GM12878 (cell line): ENCODE measurements at regions not wholly inside any gene's neighbourhood (a gene's known extent, or its start where the extent isn't known, plus 50 kb on each side); places are given as distances from the start of the nearest gene placed in this dataset.

Experiments used
- ATAC-seq: fragments of 200-7000 bp; cut with Tn5 transposase; 3 replicates; pipeline ENCODE4 v1.9.1; 2020; ENCODE audit warnings: mild to moderate bottlenecking, moderate library complexity
- BruUV-seq: library from RNA; stranded (reverse); fragments of 400-500 nt; replicated peaks from 2 replicates; lab custom pipeline; 2021; lab: Mats Ljungman, UMichigan
- CTCF ChIA-PET: fragments of 300-600 bp; sonication (Branson Sonifier 250); formaldehyde crosslinking; extraction: SDS; loops from one replicate; lab custom pipeline; 2021; ENCODE audit warnings: inconsistent platforms; lab: Yijun Ruan, JAX
- POLR2A ChIA-PET: fragments of 350-600 bp; formaldehyde crosslinking; extraction: SDS; loops from one replicate; lab custom pipeline; 2021; ENCODE audit warnings: inconsistent platforms; lab: Charles Lee
- RAD21 ChIA-PET: fragments of 300-600 bp; sonication (Branson Sonifier 250); formaldehyde crosslinking; loops from one replicate; lab custom pipeline; 2023; ENCODE audit warnings: antibody characterized with exemption; ENCODE audit not compliant: unreplicated experiment; lab: Charles Lee
- SMC1A ChIA-PET: fragments of 300-600 bp; sonication (Branson Sonifier 250); formaldehyde crosslinking; loops from one replicate; lab custom pipeline; 2023; ENCODE audit not compliant: unreplicated experiment, uncharacterized antibody; lab: Charles Lee
- DNase-seq: peaks from one replicate; pipeline ENCODE4 v3.0.0-alpha.2; 2011; ENCODE audit warnings: low read depth, low spot score
- FAIRE-seq: peaks from 3 replicates; lab custom pipeline; 2011; peaks lifted over from hg19 to GRCh38; lab: Jason Lieb, UNC
- H2AFZ ChIP-seq: 2 replicates; pipeline ENCODE4 v1.6.0; 2011; ENCODE audit warnings: low read depth, low read length, control low read depth; ENCODE audit not compliant: control insufficient read depth
- H3K27ac ChIP-seq: 2 replicates; pipeline ENCODE4 v1.5.1; 2011; ENCODE audit warnings: control low read depth; ENCODE audit not compliant: control insufficient read depth, insufficient read depth
- H3K27me3 ChIP-seq, 2 experiments: replicated peaks in 1 of 2; 2 replicates each; pipeline versions ENCODE4 v1.6.0 to v1.6.1; 2011; ENCODE audit warnings: low read length in 1 of 2; ENCODE audit not compliant: control insufficient read depth in 2 of 2, insufficient read depth in 2 of 2
- H3K36me3 ChIP-seq, 2 experiments: 2 replicates each; pipeline ENCODE4 v1.5.1; 2011; ENCODE audit warnings: low read length in 1 of 2; ENCODE audit not compliant: control insufficient read depth in 2 of 2, insufficient read depth in 2 of 2
- H3K4me1 ChIP-seq: 2 replicates; pipeline ENCODE4 v1.6.1; 2011; ENCODE audit warnings: mild to moderate bottlenecking, low read length, moderate library complexity, mixed read lengths; ENCODE audit not compliant: control insufficient read depth, insufficient read depth
- H3K4me2 ChIP-seq: 2 replicates; pipeline ENCODE4 v1.6.0; 2011; ENCODE audit warnings: control low read depth; ENCODE audit not compliant: control insufficient read depth, insufficient read depth
- H3K4me3 ChIP-seq: fragments of 200-600 bp; sonication (generic); 2 replicates; pipeline ENCODE4 v1.5.1; 2016
- H3K79me2 ChIP-seq: 2 replicates; pipeline ENCODE4 v1.6.0; 2011; ENCODE audit warnings: low read length; ENCODE audit not compliant: control insufficient read depth, insufficient read depth
- H3K9ac ChIP-seq: 2 replicates; pipeline ENCODE4 v1.8.0; 2011; ENCODE audit warnings: low read length, control low read depth, mixed read lengths; ENCODE audit not compliant: control insufficient read depth, insufficient read depth
- H3K9me3 ChIP-seq: replicated peaks from 3 replicates; pipeline ENCODE4 v1.5.1; 2011; ENCODE audit warnings: mild to moderate bottlenecking, low read length; ENCODE audit not compliant: control insufficient read depth, insufficient read depth
- H4K20me1 ChIP-seq: 2 replicates; pipeline ENCODE4 v1.6.0; 2011; ENCODE audit not compliant: control insufficient read depth, insufficient read depth
- ASH2L ChIP-seq: fragments of 300-600, 200-600 bp; sonication (generic); IDR thresholded peaks from 2 replicates; pipeline ENCODE4 v1.6.1; 2017; ENCODE audit warnings: low read depth, mild to moderate bottlenecking, borderline replicate concordance
- BCL3 ChIP-seq: IDR thresholded peaks from 2 replicates; pipeline ENCODE4 v1.6.1; 2011; ENCODE audit warnings: borderline replicate concordance, low read depth, mild to moderate bottlenecking, moderate library complexity, low read length; ENCODE audit not compliant: insufficient read depth, poor library complexity, severe bottlenecking
- BRCA1 ChIP-seq: IDR thresholded peaks from 2 replicates; pipeline ENCODE4 v1.6.1; 2011; ENCODE audit warnings: low read depth, low read length, improper control_type of control experiment
- CHD1 ChIP-seq: IDR thresholded peaks from 2 replicates; pipeline ENCODE4 v1.6.1; 2012; ENCODE audit warnings: low read depth, low read length, improper control_type of control experiment
- DPF2 ChIP-seq: fragments of 450-650 bp; IDR thresholded peaks from 2 replicates; pipeline ENCODE4 v1.6.1; 2017; ENCODE audit warnings: mild to moderate bottlenecking
- EED ChIP-seq: sonication (generic); IDR thresholded peaks from 2 replicates; pipeline ENCODE4 v1.6.1; 2016; ENCODE audit warnings: antibody characterized with exemption, low read depth
- ESRRA ChIP-seq: IDR thresholded peaks from 2 replicates; pipeline ENCODE4 v1.6.1; 2012; ENCODE audit warnings: mild to moderate bottlenecking, low read length, improper control_type of control experiment
- MEF2A ChIP-seq: IDR thresholded peaks from 2 replicates; pipeline ENCODE4 v1.6.1; 2011; ENCODE audit warnings: low read depth, mild to moderate bottlenecking, low read length, moderate library complexity; ENCODE audit not compliant: insufficient read depth
- MEF2B ChIP-seq: fragments of 450-650 bp; IDR thresholded peaks from 2 replicates; pipeline ENCODE4 v1.6.1; 2018; ENCODE audit warnings: mild to moderate bottlenecking, moderate library complexity; ENCODE audit not compliant: partially characterized antibody, poor library complexity, severe bottlenecking
- PAX8 ChIP-seq: fragments of 450-650 bp; IDR thresholded peaks from 2 replicates; pipeline ENCODE4 v1.6.1; 2017; ENCODE audit warnings: mild to moderate bottlenecking, moderate library complexity
- POLR2AphosphoS5 ChIP-seq: IDR thresholded peaks from 2 replicates; pipeline ENCODE4 v1.6.1; 2011; ENCODE audit warnings: mild to moderate bottlenecking, low read length, inconsistent platforms
- SMAD1 ChIP-seq: fragments of 450-650 bp; IDR thresholded peaks from 2 replicates; pipeline ENCODE4 v1.6.1; 2018; ENCODE audit warnings: mild to moderate bottlenecking, low read depth; ENCODE audit not compliant: partially characterized antibody
- SPI1 ChIP-seq: IDR thresholded peaks from 2 replicates; pipeline ENCODE4 v1.6.1; 2011; ENCODE audit warnings: low read depth, mild to moderate bottlenecking, low read length, moderate library complexity, borderline replicate concordance; ENCODE audit not compliant: insufficient read depth
- WRNIP1 ChIP-seq: IDR thresholded peaks from 2 replicates; pipeline ENCODE4 v1.6.1; 2011; ENCODE audit warnings: low read depth, low read length, improper control_type of control experiment, borderline replicate concordance
- ZBED1 ChIP-seq: IDR thresholded peaks from 2 replicates; pipeline ENCODE4 v1.6.1; 2016; ENCODE audit warnings: borderline replicate concordance
- WGBS: methylation state at CpG from one replicate; pipeline ENCODE4 v1.1.6; 2016; ENCODE audit warnings: low lambda C conversion rate; ENCODE audit not compliant: insufficient replicate concordance, insufficient coverage; ENCODE audit errors: missing lambda C conversion rate; 5-methylcytosine and 5-hydroxymethylcytosine counted together
- in situ Hi-C: fragments of 300-500 bp; cut with MboI; formaldehyde crosslinking; loops from 9 replicates; pipeline ENCODE4 v1.14.3; 2018; ENCODE audit warnings: mixed read lengths
- intact Hi-C: fragments of 100-400 bp; cut with micrococcal nuclease; formaldehyde crosslinking; loops from one replicate; pipeline ENCODE4 v1.14.2; 2022; ENCODE audit not compliant: unreplicated experiment

DNA sequence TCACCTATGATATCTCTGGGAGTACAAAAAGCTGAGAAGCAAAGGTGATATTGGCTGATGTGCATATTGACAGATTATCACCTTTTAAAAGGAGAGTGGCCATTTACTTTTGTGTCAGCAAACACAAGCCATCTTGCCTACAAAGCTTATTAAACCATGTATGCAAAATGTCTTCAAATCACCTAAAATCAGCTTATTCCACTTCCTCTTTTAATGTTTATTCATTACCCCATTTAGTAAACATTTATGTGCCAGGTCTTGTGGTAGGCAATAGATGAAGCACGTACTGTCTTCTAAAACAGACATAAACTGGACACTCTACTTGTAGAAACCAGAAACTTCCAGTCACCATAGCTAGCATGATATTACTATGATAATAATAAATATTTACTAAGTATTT is 354.6 kb downstream of the RBM26 start:
- TF ChIP-seq DPF2 (no peak), MEF2A (no peak), SPI1 (peak; percentile 68; the same call in 1 of the 2 replicates)
- ChIA-PET POLR2A (interaction anchor here (0.7 kb wide), 1 partner anchor 47 kb away, joined by 3 read pairs; no protein-coding TSS in a partner anchor), SMC1A (interaction anchor here (0.6 to 6.2 kb wide), 9 partner anchors 10 to 733 kb away, joined by 3 to 58 read pairs (median 5); no protein-coding TSS in a partner anchor), RAD21 (interaction anchor here (0.8 to 2.3 kb wide), 5 partner anchors 46 to 73 kb away, joined by 3 to 10 read pairs (median 5); no protein-coding TSS in a partner anchor), CTCF (interaction anchor here (0.6 to 1.4 kb wide), 6 partner anchors 57 to 913 kb away, joined by 3 to 4 read pairs (median 3); no protein-coding TSS in a partner anchor)
- Histone ChIP-seq H3K27ac (no peak overlapping the region), H3K4me2 (no peak overlapping the region), H2AFZ (no peak overlapping the region), H3K9ac (no peak overlapping the region), H3K79me2 (no peaks in the 10 kb centered on the region), H3K27me3 (no peaks in the 10 kb centered on the region; a peak in 1 of 4 replicates), H3K4me3 (no peak overlapping the region), H3K9me3 (no peaks in the 10 kb centered on the region), H4K20me1 (no peaks in the 10 kb centered on the region), H3K36me3 (no peaks in the 10 kb centered on the region), H3K4me1 (no peaks in the 10 kb centered on the region)
- ATAC-seq (peak; percentile 31), DNase-seq (no peak), FAIRE-seq (no peak)
- in situ Hi-C loops: no loop called here
- no TSS peak for BruUV-seq
- intact Hi-C loops: loop anchor here (2.0 to 10.0 kb wide), 3 partner anchors 171 to 917 kb away; partner anchors contain the start of gene OBI1
- WGBS: 0% methylated on average over 1 of the region's 1 CpG

DNA sequence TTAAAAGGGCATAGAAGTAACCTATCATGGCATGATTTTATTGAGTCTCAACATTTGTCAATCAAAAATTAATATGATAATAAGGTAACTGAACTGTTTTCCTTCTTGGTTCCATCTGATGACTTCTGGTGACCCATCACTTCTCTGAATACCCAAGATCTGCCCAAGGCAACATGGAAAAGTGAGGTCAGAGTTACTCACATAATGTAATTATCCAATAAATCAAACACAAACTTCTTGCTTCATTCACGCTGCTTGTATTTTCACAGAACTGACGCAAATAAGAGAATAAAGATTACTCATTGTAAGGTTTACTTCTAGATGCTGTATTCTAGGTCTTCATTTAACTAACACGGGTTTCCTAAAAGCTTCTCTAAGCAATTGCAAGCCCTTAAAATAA is 361.6 kb downstream of the RBM26 start:
- intact Hi-C loops (no loop called here), in situ Hi-C loops (no loop called here)
- DNase-seq (no peak), ATAC-seq (no peak), FAIRE-seq (no peak)
- H3K27me3 ChIP-seq: no peaks in the 10 kb centered on the region; a peak in 1 of 4 replicates
- CTCF ChIA-PET: interaction anchor here (1.8 to 2.8 kb wide), 2 partner anchors 11 to 33 kb away, joined by 5 to 26 read pairs; no protein-coding TSS in a partner anchor
- H3K4me3 ChIP-seq: no peak overlapping the region
- no peaks in the 10 kb centered on the region for H3K36me3 ChIP-seq
- no peak overlapping the region for H3K4me2 ChIP-seq
- SMC1A ChIA-PET: interaction anchor here (0.9 to 3.2 kb wide), 9 partner anchors 10 to 66 kb away, joined by 3 to 14 read pairs (median 4); no protein-coding TSS in a partner anchor
- H3K79me2 ChIP-seq: no peaks in the 10 kb centered on the region
- 22% methylated on average over 3 of the region's 3 CpGs for WGBS
- POLR2A ChIA-PET: no interaction called here
- H3K27ac ChIP-seq: no peak overlapping the region
- no peaks in the 10 kb centered on the region for H4K20me1 ChIP-seq
- no peaks in the 10 kb centered on the region for H3K4me1 ChIP-seq
- RAD21 ChIA-PET: interaction anchor here (2.2 to 3.5 kb wide), 2 partner anchors 39 to 66 kb away, joined by 7 to 12 read pairs; no protein-coding TSS in a partner anchor
- no peaks in the 10 kb centered on the region for H3K9me3 ChIP-seq
- no peak overlapping the region for H2AFZ ChIP-seq
- H3K9ac ChIP-seq: no peak overlapping the region
- no TSS peak for BruUV-seq
- no peak for TF ChIP-seq WRNIP1
- TF ChIP-seq EED: no peak
- TF ChIP-seq SMAD1: no peak
- TF ChIP-seq POLR2AphosphoS5: no peak
- TF ChIP-seq BRCA1: no peak
- TF ChIP-seq ASH2L: no peak
- no peak for TF ChIP-seq MEF2B
- no peak for TF ChIP-seq ZBED1
- no peak for TF ChIP-seq CHD1
- TF ChIP-seq BCL3: no peak
- TF ChIP-seq ESRRA: no peak
- TF ChIP-seq PAX8: no peak
